Thyroid gland (tissue), 4 donors: ENCODE measurements at regions not wholly inside any gene's neighbourhood (a gene's known extent, or its start where the extent isn't known, plus 50 kb on each side); places are given as distances from the start of the nearest gene placed in this dataset.

Source experiments
- DNase-seq, 2 donors: peaks; one replicate each; pipeline ENCODE4 v3.0.0-alpha.2; 2019
- H3K27ac ChIP-seq, 3 donors: fragments of 200-600 bp; sonication (generic); 1 replicate in 2 of 3; 2 replicates in 1 of 3; pipeline ENCODE4 v1.5.1; 2016 to 2019; ENCODE audit warnings: mild to moderate bottlenecking in 1 of 3, moderate library complexity in 1 of 3
- H3K27me3 ChIP-seq: fragments of 200-600 bp; sonication (generic); one replicate; pipeline ENCODE4 v1.5.1; 2019
- H3K36me3 ChIP-seq, 2 donors: fragments of 200-600 bp; sonication (generic); one replicate each; pipeline ENCODE4 v1.5.1; 2016 to 2019
- H3K4me1 ChIP-seq, 2 donors: fragments of 200-600 bp; sonication (generic); one replicate each; pipeline ENCODE4 v1.5.1; 2017 to 2019
- H3K4me3 ChIP-seq, 3 donors: fragments of 200-600 bp; sonication (generic); replicated peaks in 1 of 3; 1 replicate in 2 of 3; 2 replicates in 1 of 3; pipeline ENCODE4 v1.5.1; 2016; ENCODE audit warnings: mild to moderate bottlenecking in 1 of 3
- H3K9me3 ChIP-seq: fragments of 200-600 bp; sonication (generic); one replicate; pipeline ENCODE4 v1.5.1; 2017
- CTCF ChIP-seq, 6 experiments: fragments of 200-600 bp in 3 of 6; fragments of 450-650 bp in 3 of 6; sonication (generic) in 3 of 6; IDR thresholded peaks; one replicate each; pipeline ENCODE4 v1.5.1; 2016 to 2019; ENCODE audit warnings: antibody characterized with exemption in 6 of 6, mild to moderate bottlenecking in 2 of 6, inconsistent platforms in 1 of 6, moderate library complexity in 1 of 6
- POLR2A ChIP-seq, 2 donors: fragments of 450-650 bp; IDR thresholded peaks; one replicate each; pipeline ENCODE4 v1.6.1; 2017; ENCODE audit warnings: antibody characterized with exemption in 2 of 2, mild to moderate bottlenecking in 2 of 2, moderate library complexity in 1 of 2
- WGBS, 2 donors: methylation state at CpG; one replicate each; pipeline ENCODE4 v1.1.5; 2017; 5-methylcytosine and 5-hydroxymethylcytosine counted together
- intact Hi-C: fragments of 100-400 bp; cut with DNase I; formaldehyde crosslinking; loops from one replicate; pipeline ENCODE4 v1.15.1; 2023

GRCh38 chr17:79322211-79323123 is 247.8 kb downstream of the ENGASE start:
- Histone ChIP-seq H3K4me3 (no peak overlapping the region), H3K4me1 (no peaks in the 10 kb centered on the region), H3K27ac (no peak overlapping the region), H3K36me3 (no peaks in the 10 kb centered on the region), H3K27me3 (no peaks in the 10 kb centered on the region), H3K9me3 (no peaks in the 10 kb centered on the region)
- WGBS, 2 donors = 65 to 69% methylated on average over 10 to 11 of the region's 14 CpGs
- no peak for DNase-seq
- no peak for TF ChIP-seq POLR2A (IDR thresholded peaks at IDR 0.05)
- TF ChIP-seq CTCF (IDR thresholded peaks at IDR 0.05) = no peak
- intact Hi-C loops = no loop called here

GRCh38 chr17:79320331-79320730 is 245.7 kb downstream of the ENGASE start:
- DNase-seq = no peak
- Histone ChIP-seq H3K36me3 (no peaks in the 10 kb centered on the region), H3K27ac (no peak overlapping the region), H3K4me3 (no peak overlapping the region), H3K27me3 (no peaks in the 10 kb centered on the region), H3K4me1 (no peaks in the 10 kb centered on the region), H3K9me3 (no peaks in the 10 kb centered on the region)
- intact Hi-C loops = no loop called here
- WGBS, 2 donors = 70 to 79% methylated on average over 5 to 7 of the region's 7 CpGs
- TF ChIP-seq CTCF (IDR thresholded peaks at IDR 0.05) = no peak
- TF ChIP-seq POLR2A (IDR thresholded peaks at IDR 0.05) = no peak

GRCh38 chr17:79317916-79318315 is 243.3 kb downstream of the ENGASE start:
- Histone ChIP-seq H3K36me3 (no peaks in the 10 kb centered on the region), H3K27ac (no peak overlapping the region), H3K27me3 (no peaks in the 10 kb centered on the region), H3K9me3 (no peaks in the 10 kb centered on the region), H3K4me3 (no peak overlapping the region), H3K4me1 (no peaks in the 10 kb centered on the region)
- intact Hi-C loops = no loop called here
- DNase-seq = no peak
- TF ChIP-seq POLR2A (IDR thresholded peaks at IDR 0.05) = no peak
- no peak for TF ChIP-seq CTCF (IDR thresholded peaks at IDR 0.05)
- WGBS, 2 donors = 66 to 78% methylated on average over 5 of the region's 5 CpGs

- H3K36me3 ChIP-seq = no peaks in the 10 kb centered on the region
- TF ChIP-seq CTCF (IDR thresholded peaks at IDR 0.05) = no peak
- no peak for TF ChIP-seq POLR2A (IDR thresholded peaks at IDR 0.05)
- H3K9me3 ChIP-seq = no peaks in the 10 kb centered on the region
- 61 to 68% methylated on average over 6 of the region's 6 CpGs for WGBS, 2 donors
- no peaks in the 10 kb centered on the region for H3K27me3 ChIP-seq
- no peak overlapping the region for H3K27ac ChIP-seq
- intact Hi-C loops = no loop called here
- no peak overlapping the region for H3K4me3 ChIP-seq
- no peaks in the 10 kb centered on the region for H3K4me1 ChIP-seq
- no peak for DNase-seq
Measured at GRCh38 chr17:79316805-79317204, 242.2 kb downstream of the ENGASE start.

GRCh38 chr17:79315358-79316105 is 240.9 kb downstream of the ENGASE start:
- intact Hi-C loops = no loop called here
- 29 to 43% methylated on average over 28 to 30 of the region's 30 CpGs for WGBS, 2 donors

More at GRCh38 chr17:79315358-79316105, 240.9 kb downstream of the ENGASE start:
- TF ChIP-seq POLR2A (IDR thresholded peaks at IDR 0.05) (no peak), CTCF (IDR thresholded peaks at IDR 0.05) (no peak)
- Histone ChIP-seq H3K9me3 (no peaks in the 10 kb centered on the region), H3K4me3 (no peak overlapping the region), H3K27ac (no peak overlapping the region), H3K36me3 (no peaks in the 10 kb centered on the region), H3K27me3 (no peaks in the 10 kb centered on the region), H3K4me1 (no peaks in the 10 kb centered on the region)
- no peak for DNase-seq
